ENCODE measurements at regions not wholly inside any gene's neighbourhood (a gene's known extent, or its start where the extent isn't known, plus 50 kb on each side); places are given as distances from the start of the nearest gene placed in this dataset.

DNA sequence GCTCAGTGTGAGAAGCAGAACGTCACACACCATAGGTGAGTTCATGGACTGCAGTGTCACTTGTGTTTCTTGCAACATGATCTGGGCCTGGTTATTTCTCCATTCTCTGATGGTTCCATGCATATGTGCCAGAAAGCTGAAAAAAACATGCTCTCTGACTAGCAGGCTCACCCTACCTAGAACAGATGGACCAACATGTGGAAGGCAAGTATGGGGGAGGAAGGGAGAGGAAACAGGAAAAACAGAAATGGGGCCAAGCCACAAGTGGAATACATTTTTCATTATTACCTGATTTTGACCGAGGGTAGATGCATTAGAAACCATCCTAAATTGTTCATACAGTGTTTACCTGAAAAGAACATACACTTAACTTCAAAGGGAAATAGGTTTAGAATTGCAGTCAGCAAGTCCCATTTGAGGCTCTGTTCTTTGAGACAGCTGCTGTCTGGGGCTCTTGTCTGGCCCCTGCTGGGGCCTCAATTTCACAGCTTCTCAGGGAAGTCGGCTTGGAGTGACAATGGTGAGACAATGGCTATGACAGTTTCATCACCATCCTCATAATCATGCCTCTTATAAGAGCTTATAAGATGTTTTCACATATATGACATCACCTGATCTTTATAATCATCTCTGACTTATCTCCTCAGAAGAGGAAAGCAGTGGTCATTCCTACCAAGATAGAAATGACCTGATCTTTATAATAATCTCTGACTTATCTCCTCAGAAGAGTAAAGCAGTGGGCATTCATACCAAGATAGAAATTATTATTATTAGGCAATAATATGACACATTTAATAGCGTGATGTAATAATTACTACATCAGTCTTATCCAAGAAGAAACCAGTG, 327.3 kb downstream of the SIPA1L2 start:
- no peak for DNase-seq

DNA sequence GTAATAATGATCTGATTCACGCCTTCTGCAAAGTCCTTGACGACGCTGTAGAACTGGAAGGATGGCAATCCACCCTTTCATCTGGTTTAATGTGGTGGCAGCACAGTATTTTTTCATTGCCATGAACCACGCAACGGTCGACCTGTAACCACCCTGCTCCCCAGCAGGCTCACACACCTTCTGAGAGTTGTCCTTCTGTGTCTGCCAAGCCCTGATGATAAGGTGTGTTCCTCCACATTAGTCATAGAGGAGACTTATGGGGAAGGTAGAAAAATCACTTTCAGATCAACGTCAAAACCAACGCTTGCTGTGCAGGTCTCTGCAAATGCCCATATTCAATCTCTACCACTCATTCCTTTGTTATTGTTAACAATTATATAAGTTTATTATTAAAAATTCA, 328.7 kb downstream of the SIPA1L2 start:
- DNase-seq, result no peak

DNA sequence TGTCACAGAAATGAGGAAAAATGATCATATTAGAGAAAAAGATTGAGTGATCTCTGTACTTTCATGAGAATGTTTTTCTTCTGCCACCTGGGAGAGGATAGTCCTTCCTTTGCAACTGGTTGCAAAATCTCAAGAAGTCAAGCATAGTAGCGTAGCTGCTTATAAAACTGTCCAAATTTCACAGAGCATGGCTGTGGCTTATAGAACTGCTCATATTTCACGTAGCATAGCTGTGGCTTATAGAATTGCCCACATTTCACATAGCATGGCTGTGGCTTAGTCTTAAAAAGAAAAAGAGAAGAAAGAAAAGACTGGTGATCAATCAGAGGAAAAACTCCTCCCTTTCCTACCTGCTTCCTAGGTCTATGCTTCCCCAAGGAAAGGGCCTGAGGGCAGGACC, 329.5 kb downstream of the SIPA1L2 start:
- no peak for DNase-seq

DNA sequence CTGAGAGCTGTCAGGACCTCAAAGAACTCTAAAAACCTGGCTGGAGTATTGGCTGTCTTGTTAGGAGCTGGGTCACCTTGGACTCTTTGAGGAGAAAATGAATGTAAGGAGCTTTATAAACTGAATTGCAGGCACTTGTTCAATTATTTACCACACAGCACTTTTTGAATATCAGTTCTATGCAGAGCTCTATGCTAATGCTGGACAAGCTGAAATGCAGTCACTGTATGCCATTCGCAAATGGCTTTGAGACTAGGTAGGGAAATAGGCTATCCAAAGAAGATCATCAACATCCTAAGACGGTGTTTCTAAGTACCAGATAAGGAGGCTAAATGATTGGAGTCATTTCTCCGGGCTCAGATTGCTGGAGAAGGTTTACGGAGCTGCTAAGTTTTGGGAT, 333.5 kb downstream of the SIPA1L2 start:
- DNase-seq, result no peak

DNA sequence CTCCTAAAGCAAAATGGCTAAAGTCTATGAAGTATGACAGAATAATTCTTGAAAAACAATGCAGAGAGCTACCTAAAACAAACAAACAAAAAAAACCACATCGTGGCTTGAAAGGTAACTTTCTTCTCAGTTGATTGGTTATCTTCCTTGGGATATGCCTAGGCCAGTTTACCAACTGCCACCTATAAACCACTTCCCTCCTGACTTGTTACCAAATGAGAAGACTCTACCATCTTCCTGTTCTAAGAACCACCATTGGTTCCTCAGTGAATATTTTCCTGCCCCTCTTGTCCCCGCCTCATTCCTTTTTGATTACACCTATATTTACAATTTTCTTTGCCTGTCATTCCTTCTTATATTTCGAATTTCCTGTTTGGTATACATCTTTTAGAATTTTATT, 336.6 kb downstream of the SIPA1L2 start:
- DNase-seq, result no peak

DNA sequence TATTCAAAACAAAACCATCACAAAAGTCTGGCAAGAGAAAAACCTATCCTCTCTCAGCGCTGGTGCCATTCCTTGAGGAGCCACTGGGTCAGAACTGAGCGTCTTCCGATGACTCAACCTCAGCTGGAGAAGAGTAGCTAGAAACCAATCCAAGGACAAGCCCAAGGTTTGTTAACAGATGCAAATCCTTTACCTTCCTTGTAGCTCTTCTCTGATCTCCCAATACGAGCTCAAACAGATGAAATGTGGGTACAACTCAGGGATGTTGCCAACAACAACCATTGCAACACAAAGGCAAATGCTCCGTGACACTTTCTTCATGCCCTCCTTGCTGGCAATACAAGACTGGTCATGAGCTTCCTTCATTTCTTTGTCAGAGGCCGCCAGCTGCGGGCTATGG, 337.1 kb downstream of the SIPA1L2 start:
- peak; percentile 63 for DNase-seq

DNA sequence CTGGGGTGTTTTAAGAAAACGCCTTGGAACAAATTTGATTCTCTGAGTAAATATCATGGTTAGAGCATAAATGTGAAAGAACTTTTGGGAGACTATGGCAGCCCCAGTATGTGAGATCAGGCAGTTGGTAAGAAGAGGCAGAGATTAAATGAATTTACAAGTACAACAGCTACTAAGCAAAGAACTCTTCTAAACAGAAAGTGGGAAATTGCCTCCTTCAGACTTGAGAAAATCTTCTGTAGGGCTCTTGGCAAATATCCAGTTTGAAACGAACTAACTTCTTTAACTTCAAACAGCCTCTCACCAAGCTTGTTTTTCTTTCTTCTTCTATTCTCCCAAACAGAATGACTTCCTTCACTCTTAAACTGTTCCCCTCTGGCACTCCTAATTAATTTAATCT, 337.7 kb downstream of the SIPA1L2 start:
- no peak for DNase-seq

DNA sequence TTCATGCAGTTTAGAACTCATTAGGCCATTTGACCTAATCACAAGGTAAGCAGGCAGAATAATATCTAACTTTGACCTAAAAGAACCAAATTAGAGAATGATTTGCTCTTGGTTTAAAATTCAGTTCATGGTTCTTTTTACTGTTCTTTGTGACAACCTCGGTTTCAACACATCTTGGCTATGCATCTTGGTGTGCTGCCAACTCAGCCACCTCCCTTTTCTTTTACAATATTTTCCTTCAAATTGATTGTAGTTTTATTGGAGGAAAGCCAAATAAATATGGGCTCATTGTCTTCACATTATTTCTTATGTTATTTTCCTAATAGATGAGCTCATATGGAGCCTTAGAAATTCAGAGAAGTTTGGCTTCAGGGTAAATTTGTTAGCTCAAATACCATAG, 338.3 kb downstream of the SIPA1L2 start:
- no peak for DNase-seq

DNA sequence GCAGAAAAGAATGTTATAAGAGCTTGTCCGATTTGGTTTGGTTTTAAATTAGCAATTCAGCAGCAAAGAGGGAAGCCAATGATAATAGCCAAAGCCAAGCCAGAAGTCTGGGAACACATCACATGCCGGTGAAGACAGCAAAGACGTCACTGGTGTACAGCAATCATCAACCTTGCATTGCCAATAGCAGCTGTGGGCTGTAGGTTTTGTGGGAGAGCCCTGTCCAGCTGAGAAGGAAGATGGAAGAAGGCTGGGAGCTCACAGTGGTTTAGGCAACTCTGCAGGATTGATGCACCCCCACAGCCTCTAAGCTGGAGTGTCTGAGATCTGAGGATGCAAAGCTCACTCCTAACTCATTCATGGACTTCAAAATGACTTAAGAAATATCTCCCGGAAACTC, 338.7 kb downstream of the SIPA1L2 start:
- no peak for DNase-seq

DNA sequence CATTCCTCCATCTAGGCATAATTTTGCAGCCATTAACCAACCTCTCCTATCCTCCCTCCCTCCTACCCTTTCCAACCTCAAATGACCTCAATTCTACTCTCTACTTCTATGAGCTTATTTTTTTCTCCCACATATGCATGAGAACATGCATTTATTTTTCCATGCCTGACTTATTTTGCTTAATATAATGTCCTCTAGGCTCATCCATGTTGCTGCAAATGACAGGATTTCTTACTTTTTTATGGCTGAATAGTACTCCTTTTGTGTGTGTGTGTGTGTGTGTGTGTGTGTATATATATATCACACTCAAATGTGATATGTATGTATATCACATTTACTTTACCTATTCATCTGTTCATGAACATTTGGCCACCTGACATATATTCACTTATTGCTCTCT, 339.4 kb downstream of the SIPA1L2 start:
- no peak for DNase-seq

DNA sequence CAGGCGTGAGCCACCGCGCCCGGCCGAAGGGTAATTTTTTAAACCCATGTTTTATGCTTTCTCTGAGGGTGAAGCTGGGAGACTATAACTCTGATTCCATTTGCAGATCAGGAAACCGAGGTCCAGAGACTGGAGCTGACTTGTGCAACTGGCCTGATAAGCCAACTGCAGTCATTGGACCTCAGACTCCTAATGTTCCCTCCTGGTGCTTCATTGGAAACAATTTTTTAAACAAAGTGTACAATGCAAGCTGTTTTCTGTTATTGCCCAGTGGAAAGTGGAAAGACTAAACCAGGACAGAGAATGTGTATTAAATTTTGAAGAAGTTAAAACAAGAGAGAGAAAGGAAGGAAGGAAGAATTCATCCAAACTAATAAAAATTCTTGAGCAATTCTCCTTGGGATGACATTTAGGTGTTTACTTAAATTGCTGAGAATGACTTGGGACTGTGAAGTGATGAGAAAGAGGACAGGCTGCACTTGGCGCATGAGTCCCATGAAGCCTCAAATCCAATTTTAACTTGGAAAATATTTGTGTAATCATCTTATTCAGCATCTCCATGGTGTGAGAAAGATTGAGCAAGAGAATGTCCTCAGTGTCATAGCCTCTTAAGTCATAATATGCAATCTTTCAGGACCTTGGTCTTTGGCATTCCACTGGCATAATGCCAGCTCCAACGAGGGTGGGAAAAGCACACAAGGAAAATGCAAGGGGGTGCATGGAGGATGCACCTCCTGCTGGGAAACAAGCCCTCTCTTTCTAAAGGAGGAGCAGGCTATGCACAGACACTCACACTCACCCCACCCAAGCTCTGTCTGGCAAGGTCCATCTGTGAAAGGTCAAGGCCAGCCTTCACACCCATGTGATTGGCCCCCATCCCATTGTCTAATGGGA, 342.0 kb downstream of the SIPA1L2 start:
- DNase-seq, result no peak

DNA sequence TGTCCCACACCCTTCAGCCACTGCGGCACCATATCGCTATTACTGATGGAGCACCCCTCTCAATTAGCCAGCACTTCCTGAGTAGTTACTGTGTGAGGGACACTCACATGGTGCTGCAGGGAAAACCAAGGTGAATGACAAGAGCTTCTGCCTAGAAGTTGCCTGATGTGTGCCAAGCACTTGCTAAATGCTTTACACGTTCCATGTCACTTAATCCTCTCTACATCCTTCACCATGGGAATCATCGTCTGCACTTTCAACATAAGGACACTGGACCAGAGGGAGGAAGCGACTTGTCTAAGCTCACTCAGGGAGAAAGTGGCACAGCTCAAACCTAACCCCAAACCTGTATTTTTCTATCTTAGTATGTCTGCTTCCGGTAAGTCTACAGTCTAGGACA, 344.8 kb downstream of the SIPA1L2 start:
- no peak for DNase-seq

DNA sequence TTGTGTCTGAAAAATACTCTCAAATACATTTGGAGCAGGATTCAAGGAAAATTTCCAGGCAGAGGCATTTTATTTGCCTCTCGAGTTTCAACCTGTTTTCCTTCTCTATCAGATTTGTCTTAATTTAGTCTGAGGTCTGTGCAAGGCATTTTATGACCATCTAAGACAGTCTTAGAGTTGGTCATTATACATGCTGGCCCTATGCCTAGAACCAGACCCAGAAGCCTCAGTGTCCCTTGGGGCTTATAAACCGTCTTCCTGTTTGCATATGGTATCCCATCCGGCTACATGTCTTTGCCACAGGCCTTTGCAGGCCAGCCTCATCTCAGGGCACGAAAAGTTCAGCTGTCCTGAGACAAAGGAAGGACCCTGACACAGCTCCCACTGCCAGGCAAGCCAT, 346.1 kb downstream of the SIPA1L2 start:
- no peak for DNase-seq

DNA sequence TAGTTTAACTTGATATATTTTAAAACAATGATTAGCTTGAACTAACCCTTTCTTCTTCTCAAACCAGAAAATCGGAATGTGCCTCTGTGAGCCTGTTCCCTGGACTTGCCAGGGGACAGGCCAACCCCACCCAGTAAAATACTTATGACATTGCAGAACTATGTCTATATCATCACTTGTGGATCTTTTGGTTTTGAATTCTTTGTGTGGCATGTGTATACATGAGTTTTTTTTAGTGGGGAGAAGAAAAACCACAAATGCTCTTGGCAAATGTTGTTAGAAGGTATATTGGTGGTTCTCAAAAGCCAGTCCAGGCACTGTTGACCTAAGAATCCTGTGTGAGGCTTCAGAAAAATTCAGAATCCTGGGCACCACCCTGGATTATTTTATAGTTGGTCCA, 347.4 kb downstream of the SIPA1L2 start:
- DNase-seq, result no peak

DNA sequence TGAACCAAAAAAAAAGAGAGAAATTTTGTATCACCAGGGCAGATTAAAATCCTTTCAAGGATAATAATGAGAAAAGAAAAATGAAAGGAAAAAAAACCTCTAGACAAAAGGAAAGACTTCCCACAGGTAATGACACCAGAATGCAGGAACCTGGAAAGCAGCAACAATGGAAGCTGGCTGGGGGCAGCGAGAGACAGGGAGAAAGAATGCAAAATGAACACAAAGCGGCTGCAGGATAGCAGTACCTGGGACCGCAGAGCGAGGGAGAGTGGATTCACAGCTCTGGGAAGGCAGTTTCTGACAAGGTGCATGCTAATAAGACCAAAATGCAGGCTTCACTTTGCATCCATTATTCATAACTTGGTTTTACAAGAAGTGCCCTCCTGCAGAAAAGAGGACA, 349.0 kb downstream of the SIPA1L2 start:
- DNase-seq, result no peak

DNA sequence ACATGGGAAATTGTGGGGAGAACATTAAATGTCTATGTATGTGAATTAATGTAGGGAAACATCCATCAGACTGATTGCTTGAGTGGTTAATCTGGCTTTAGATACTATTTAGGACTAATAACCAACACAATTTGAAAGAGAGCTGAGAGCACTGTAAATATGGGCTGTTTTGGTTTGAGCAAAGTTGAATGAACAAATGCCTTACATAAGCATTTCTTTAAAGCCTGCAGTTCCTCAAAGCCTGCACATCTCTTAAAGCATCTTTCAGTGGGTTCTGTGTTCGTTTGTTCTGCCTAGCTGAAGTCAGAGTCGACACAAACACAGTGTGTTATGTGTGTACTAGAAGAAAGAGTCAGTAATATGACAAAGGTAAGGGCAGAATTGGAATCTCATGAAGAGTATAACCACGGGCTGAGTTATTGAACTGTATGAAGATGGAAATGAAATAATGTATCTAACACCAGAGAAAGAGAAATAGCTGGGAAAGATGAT, 350.0 kb downstream of the SIPA1L2 start:
- no peak for DNase-seq

DNA sequence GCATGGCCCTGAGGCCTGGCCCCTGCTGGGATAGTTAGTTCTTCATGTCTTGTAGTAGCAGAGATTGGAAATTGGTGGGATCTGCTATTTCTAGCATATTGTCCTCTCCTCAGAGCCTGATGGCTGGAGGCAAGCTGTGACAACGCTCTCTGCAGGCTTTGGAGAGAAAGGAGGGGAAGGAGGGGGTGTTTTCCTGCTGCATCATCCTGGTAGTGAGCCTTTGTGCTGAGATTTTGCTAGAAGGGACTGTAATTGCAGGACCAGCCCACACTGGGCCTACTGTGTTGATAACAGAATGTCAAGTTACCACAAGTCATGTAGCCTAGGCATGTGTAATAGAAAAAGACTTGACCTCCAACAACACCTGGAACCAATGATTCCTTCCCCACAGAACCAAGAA, 351.0 kb downstream of the SIPA1L2 start:
- no peak for DNase-seq

DNA sequence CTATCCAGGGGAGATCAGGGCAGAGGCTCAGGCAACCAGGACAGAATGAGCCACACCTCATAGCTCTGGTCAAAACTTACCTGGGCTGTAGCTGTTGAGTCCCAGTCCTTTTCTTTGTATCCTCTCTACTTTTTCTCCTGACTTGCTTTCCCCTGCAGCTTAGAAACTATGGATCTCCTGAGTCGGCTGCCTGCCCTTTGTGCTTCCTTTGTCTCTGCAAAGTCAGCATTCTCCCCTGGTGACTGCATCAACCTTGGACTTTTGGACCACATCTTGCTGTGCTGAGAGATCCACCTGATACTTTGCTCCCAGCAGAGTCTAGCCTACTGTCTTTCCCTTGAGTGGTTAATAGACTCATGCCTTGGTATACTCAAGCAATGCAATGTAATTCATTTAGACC, 353.3 kb downstream of the SIPA1L2 start:
- DNase-seq, result no peak

DNA sequence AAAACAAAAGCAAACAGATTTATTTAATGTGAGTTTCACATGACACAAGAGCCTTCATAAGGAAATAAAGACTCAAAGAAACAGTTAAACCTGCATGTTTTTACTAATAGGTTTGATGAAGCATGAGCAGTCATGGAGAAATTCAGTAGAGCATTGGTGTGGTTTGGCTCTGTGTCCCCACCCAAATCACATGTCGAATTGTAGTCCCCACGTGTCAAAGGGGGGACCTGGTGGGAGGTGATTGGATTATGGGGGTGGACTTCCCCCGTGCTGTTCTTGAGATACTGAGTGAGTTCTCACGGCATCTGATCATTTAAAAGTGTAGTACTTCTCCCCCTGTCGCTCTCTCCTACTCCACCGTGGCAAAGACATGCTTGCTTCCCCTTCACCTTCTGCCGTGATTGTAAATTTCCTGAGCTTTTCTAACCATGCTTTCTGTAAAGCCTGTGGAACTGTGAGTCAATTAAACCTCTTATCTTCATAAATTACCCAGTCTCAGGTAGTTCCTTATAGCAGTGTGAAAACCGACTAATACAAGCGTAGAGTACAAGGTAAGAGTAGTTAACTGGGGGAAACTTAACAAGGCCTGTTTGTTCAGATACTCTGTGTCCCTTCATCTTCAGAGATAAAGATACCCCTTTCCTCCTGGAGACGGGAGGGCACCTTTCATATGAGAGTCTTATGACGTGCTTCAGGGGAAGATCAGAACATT, 354.8 kb downstream of the SIPA1L2 start:
- no peak for DNase-seq

DNA sequence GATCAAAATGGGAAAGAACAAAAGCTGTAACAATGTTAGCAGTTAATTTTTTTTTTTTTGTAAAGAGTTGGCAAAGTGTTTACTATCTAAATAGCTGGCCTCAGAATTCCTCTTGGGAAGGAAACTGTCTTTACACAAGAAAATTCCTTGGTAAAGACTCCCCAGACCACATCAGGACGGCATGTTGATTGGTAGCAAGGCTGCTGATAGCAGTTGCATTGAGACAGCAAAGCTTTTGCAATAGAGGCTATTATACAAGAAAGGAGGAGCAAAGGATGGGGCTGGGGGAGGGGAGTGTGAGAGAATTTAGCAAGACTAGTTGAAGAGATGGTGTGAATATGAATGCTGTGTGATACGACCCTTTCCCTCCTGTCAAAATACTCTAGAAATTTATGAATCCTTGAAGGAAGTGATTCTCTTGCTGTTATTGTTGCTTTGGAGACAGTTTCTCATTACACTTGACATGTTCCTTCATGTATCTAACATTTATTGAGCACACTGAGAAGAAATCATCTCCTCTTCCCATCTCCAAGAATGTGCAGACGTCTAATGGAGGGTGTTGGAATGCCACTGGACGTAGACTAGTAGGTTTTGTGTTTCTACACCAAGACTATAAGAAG, 355.6 kb downstream of the SIPA1L2 start:
- no peak for DNase-seq

DNA sequence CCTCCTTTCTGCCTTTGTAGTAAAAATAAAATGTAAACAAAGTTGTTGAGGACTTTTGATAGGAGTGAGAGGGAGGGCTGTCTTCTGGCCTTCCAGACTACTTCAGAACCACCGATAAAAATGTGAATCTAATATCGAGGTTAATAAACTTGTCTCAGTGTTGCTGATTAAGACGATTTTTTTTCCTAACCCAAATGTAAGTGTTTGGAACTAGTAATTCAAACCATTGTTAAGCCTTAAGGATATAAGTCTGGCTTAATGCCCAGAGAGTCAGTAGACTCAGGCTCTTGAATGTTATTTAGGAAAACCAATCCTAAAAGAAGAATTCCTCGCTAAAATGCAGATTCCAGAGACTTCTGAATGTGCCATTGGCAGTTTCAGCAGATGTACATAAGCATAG, 356.9 kb downstream of the SIPA1L2 start:
- no peak for DNase-seq

DNA sequence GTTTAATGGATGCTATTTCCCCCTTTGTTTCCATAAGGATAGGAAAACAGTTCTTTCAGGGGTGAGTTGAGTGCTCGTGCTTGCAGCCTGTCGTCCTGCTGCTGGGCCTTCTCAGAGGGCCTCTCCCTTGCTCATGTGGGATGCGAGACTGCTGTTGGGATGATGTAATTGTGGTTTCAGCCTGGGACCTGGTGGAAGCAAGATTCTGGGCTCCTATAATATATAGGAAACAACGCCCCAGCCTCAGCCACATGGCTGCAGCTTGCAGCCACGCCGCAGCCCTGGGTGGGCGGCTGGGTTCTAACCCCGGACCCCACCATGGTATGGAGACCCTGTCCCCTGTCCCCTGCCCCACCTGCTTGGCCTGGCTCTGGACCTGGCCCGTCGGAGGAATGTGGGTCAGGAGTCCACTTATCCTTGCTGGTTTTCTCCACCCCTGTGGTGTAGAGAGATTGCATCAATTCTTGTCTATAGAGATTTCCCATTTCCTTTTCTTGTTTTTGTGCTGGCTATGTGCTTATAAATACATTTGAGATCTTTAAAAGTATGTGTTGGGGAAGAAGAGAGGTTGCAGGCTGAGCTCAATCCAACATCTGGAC, 357.8 kb downstream of the SIPA1L2 start:
- no peak for DNase-seq

DNA sequence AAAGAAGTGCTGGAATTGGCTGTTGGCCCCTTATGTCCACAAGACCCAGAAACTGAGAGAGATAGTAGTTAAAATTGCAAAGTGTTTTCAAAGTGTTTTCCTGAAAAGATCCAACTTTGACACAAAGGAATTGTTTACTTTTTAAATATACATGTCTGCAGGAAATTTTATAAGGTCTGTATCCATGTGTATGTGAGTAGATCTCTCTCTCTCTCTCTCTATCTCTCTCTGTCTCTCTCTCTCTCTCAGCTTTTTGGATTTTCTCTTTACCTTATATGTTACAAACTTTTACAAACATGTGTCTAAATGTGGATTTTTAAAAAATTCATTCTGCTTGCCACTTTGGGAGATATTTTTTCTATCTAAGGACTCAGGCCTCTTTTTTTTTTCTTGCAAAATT, 358.6 kb downstream of the SIPA1L2 start:
- DNase-seq, result no peak
